HG03060 (cell line): ENCODE measurements at regions not wholly inside any gene's neighbourhood (a gene's known extent, or its start where the extent isn't known, plus 50 kb on each side); places are given as distances from the start of the nearest gene placed in this dataset.

Experiments
- ATAC-seq: cut with Tn5 transposase; IDR thresholded peaks from one replicate; pipeline ENCODE4 v1.9.1; 2021; ENCODE audit warnings: low read depth, moderate number of reproducible peaks; ENCODE audit not compliant: unreplicated experiment

DNA sequence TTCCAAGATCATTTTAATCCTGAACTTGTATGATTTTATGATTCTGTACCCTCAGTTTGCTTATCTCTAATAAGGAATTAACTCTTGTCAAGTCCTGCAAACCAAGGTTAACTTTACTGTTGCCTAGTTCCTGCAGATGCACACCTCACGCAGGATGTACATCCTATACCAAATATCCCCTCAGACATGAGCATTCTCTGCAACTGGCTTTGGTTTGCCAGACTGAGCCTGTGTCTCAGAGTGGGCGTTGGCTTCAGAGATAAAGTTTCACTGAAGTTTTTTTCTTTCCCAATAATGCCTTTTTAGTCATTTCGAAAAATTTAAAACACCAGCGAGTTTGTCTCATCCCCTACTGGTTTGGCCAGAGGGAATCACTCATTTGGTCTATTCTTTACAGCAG, 173.9 kb downstream of the NR2F2 start:
- ATAC-seq: no peak

DNA sequence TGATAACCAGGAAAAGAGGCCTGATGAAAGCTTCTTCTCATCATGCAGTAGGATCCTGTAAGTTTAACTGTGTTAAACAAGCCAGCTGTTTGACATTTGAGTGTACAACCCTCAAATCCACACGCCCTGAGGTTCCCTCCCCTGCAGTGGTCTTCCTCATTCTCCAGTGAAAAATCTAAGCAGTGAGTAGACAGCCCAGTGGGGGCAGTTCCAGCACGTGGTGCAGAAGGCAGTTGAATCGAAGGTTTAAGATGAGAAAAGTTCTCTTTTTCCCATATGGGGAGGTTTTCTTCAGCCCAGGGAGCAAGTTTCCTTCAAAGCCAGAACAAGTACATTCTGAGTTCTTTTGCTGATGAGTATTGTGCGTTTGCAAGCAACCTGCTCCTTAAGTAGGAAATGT, 174.5 kb downstream of the NR2F2 start:
- ATAC-seq: no peak

DNA sequence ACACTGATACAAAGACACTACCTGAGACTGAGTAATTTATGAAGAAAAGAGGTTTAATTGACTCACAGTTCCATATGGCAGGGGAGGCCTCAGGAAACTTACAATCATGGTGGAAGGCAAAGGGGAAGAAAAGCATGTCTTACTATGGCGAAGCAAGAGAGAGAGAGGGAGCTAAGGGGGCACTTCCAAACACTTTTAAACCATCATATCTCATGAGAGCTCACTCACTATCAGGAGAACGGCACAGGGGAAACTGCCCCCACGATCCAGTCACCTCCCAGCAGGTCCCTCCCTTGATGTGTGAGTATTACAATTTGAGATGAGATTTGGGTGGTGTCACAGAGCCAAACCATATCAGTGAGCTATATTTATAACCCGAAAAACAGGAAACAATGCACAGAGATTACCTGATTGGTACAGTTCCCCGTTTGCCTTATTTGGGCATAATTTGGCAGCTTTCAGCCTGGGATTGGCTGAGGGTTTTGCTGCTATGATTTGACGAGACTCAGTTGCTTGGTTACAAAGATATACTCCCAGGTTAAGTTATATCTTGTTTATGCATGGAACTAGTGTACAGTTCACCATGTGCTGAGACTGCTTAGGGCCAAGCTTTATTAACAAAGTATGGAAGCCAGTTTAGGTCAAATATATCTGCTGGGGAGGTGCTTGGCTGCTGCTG, 184.2 kb downstream of the NR2F2 start:
- no peak for ATAC-seq

DNA sequence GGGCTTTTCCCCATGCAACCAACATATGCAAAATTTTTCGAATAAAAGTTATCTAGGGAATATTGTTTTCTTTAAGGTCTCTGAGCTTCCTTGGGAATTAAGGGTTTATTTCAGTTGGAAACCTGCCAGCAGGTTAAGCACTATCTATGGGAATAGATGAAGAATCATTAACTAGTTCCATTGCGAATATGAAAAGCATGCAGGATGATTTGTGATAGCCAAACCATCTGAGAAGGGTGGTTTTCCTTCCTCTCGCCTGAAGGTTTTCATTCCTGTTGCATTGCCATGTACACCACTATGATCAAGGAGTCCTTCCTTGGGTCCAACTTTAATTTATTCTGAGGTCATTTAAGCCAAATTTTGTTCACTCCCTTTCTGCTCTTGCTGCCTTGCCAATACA, 184.9 kb downstream of the NR2F2 start:
- ATAC-seq: no peak

DNA sequence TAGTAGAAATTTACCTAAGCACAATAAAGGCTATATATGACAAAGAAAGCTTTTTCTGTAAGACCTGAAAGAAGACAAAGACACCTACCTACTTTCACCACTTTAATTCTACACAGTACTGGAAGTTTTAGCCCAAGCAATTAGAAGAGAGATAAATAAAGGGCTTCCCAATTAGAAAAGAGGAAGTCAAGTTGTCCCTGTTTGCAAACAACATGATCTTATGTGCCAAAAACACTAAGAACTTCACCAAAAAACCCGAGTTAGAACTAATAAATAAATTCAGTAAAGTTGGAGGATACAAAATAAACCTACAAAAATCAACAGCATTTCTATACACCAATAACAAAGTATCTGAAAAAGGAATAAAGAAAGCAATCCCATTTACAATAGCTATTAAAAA, 190.9 kb downstream of the NR2F2 start:
- no peak for ATAC-seq

DNA sequence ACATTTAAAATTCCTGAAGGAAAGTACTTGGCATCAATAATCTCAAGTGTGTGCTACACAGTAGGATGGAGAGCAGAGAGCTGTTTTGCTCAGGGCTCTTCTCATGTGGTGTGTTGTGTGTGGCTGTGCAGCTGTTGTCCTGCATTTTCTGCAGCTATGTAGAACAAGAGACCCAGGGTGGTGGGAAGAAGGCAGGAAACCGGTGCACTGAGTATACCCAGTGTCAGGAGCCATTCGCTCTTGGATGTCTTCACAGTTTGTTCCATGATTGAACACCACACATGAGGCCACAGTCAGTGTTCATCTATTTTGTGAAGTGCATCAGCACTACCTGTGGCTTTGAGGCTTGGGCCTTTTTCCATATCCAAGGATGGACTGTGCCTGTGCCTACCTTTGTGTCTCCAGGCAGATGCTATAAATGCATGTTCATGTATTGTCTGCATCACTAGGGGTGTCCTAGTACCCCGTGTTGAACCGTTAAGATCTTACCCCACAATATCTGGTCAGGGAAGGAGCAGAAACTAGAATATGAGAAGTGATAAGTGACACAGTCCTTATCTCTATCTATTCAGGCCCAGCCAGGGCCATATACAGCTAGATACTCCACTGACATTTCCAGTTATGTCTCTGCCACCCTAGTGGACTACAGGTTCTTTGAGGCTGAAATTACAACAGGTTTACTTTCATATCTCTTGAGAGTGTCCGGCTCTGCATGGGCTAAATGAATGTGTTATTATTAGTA, 194.3 kb downstream of the NR2F2 start:
- no peak for ATAC-seq

DNA sequence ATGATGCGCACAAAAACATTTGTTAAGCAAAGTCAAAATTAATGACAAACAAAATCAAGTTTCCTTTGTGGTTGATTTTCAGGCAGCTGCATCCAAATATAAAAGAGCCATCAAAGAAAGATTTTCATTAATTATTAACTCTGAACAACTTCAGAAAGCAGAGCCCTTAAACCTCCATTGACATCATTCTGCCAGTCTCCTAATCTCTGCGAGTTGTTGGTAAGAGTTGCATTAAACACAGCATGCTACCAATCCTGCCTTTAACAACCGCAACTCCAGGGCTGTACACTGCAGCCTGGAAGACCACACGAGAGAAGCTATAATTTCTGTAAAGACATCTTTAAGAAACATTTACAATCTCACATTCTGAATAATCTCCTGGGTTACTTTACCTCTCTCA, 204.6 kb downstream of the NR2F2 start:
- no peak for ATAC-seq

DNA sequence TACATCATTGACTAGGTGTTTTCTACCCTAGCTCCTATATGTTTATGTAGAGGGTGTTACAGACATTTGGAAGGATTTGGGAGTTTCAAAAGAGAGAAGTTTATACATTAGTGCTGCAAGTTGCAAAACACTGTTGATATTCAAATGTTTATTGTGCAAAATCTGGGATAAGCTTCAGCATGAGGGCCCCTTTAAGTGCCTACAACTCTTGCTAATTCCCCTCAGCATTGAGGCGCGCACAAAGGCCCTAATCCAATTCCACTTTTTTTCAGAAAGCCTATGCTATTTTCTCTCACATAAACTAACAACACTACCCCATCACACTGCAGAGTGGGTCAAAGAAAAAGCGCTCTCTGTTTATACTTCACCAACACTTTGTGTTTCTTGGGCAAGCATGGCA, 208.0 kb downstream of the NR2F2 start:
- no peak for ATAC-seq

DNA sequence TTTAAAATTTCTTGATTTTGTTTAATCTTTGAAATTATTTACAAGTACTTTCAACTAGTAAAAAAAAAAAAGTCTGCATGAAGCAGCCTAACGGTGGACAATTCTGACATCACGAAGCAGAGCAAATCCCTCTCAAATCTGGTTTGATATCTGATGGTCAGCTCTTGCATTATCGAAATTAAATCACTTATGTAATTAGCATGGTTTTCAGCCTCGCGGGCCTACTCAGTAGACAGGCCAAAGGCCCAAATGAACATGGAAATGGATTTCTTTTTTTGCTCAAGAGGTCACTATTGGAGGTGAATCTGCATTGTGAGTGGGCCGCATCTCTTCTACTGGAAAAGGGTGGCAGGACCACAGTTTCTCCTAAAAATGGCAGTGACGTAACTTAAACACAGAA, 209.8 kb downstream of the NR2F2 start:
- no peak for ATAC-seq

DNA sequence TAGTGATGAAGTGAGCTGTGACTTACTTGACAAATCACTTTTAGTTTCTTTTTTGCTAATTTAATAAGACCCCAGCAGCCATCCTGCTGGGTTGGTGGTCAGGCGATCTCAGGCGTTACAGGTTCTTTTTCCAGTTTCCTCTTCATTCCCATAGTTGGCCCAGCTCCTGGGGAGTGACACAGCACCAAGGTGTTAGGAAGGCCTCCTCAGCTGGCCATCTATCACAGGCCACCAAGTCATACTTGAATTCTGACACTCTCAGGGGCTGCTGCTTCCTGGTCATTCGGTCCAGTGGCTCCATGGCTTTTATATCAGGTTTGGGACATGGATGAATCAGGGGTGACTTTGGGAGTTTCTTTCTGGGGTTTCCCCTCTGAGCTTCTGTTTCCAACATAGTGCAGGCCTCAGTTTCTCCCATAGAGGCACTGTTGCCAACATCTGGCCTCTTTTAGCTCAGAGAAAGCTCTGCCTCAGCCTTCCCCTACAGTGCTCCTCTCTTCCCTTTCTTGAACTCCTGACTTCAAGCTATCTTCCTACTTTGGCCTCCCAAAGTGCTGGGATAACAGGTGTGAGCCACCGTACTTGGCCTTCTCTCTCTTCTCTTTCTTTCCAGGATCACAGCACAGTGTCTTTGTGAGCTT, 211.8 kb downstream of the NR2F2 start:
- no peak for ATAC-seq

DNA sequence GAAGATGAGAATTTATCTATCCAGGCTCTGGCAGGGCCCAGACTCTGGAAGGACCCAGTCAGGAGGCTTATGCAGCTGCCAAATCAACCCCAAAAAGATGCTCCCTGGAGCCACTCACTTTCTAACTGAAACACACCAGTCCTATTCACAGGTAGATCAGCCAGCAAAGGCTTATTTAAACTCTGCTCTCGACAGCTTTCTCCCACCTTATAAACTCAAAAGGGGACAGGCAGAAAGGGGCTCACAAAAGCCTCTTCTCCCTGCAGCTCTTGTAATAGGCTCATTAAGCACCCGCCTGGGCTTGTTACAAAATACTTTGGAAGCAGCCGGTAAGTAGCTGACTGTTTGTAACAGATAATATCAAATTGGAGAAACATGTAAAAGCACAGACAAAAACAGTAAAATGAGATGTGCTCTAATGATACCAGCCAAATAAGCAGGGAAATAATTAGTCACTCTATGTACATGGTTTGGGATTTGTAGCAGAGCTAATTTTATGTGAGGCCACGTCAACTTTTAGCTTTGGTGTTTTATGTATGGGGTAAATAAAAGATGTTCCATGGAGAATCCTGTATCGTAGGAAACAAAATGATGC, 213.8 kb downstream of the NR2F2 start:
- no peak for ATAC-seq

DNA sequence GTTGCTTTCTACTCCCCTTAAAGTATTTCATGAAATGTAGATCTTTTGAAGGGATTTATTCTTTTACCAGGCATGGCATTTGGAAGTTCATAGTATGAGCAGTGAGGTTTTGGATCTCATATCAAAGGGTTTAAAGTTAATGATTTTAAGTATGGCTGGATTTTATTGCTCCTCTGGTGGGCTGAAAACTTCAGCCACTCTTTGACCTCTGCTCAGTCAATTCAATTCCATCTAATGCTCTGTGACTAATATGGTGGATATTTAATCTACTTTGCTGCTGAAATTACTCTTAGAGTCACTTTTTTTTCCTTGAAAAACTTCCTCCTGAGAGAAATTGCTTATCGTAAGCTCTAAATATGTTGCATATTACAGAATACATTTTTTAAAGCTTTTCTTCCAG, 218.6 kb downstream of the NR2F2 start:
- ATAC-seq: no peak

DNA sequence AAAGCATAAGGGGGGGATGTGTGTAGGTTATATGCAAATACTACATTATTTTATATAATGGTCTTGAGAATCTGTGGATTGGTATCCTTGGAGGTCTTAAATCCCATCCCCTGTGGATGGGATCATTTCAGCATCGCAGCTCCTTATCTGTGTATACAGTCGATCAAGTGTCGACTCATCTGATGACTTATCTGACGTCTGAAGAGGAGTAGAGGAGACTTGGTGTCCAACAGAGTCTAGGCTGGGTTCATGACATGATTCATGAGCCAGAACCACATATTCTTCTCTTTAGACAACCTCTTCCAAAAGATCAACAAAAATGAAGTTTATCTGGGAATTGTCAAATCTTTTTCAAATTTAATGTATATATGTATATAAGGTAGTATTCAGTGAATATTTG, 220.7 kb downstream of the NR2F2 start:
- no peak for ATAC-seq

DNA sequence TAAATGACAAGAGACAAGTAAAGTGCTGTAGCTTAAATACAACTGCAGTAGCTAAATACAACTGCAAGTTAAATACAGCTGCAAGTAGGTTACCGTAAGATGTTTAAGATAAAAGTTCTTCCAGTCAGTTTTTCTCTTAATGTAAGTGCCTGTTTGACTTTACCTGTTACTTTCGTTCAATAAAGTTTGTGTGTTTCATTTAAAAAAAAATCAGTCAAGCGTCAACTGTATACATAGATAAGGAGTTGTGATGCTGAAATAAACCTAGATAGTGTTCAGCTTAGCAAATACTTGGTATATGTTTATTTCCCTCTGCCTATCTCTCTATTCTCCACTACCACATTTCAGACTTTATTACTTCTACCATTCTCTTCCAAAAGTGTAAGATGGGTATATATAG, 221.2 kb downstream of the NR2F2 start:
- no peak for ATAC-seq

DNA sequence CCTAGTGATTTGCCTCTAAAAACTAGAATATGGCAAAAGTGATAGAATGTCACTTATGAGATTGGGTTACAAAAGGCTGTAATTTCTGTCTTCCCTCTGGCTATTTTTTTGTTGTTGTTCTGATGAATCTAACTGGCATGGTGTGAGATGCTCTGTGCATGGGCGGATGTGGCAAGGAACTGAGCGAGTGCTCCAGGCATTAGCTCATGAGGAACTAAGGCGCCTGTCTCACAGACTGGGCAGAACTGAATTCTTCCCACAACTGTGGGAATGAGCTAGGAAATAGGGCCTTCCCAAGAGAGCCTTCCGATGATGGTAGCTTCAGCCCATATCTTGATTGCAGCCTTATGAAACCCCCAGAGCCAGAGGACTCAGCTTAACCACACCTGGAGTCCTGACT, 222.5 kb downstream of the NR2F2 start:
- no peak for ATAC-seq

DNA sequence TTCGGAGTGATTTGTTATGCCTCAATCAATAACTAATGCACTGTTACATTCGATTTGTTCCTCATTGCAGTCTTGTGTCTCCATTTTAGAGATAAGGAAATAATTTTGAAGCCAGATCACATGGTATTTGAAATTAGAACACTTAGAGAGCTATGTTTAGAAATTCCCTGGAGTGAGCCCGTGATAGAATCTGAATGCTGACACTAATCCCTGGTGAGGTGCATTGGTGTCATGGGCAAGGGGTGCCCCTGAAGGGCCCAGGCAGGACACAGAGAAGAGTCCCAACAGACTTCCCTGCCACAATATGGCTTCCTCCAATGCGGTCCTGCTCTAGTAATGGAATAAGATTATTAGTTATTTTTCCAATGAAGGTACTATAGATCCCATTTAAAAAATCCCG, 223.0 kb downstream of the NR2F2 start:
- no peak for ATAC-seq

DNA sequence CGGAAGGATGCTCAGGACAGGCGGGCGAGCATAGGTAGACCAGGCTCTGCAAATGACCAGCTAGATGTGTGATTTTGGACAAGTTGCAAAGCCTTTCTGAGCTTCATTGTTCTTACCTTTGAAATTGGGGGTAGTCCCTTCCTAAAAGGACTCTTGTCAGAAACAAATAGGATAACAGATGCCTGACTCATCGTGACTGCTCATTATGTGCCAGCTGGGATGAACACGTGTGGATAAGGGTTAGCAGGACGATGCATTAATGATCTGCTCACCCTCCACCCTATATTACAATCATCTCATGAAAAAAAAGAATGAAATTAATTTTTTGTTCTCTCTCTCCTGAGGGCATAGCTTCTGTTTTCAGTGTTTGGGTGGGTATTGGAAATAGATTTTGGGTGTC, 223.4 kb downstream of the NR2F2 start:
- ATAC-seq: no peak

DNA sequence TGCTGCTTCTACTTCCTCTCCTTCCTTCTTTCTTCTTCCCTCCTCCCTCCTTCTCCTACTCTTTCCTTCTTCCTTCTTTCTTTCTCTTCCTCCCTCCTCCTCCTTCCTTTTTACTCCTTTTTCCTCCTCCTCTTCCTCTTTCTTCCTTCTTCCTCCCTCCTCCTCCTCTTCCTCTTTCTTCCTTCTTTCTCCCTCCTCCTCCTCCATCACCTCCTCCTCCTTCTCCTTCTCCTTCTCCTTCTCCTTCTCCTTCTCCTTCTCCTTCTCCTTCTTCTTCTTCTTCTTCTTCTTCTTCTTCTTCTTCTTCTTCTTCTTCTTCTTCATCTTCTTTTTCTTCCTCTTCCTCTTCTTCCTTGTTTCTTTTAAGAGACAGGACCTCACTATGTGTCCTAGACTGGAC, 224.0 kb downstream of the NR2F2 start:
- no peak for ATAC-seq

DNA sequence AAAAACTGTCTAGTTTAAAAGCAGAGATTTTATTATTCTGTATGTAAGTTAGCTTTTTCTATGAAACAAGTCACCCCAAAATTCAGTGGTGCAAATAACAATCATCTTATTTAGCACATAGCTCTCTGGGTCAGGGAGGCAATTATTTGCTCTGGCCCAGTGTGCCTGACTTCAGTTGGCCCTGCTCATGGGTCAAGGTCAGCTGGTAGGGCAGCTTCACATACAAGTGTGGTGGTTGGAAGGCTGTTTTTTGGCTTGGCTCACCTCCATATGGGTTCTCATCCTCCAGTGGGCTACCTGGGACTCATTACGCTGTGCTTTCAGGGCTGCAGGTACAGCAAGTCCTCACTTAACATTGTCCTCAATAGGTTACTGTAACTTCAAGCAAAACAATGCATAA, 228.6 kb downstream of the NR2F2 start:
- no peak for ATAC-seq

DNA sequence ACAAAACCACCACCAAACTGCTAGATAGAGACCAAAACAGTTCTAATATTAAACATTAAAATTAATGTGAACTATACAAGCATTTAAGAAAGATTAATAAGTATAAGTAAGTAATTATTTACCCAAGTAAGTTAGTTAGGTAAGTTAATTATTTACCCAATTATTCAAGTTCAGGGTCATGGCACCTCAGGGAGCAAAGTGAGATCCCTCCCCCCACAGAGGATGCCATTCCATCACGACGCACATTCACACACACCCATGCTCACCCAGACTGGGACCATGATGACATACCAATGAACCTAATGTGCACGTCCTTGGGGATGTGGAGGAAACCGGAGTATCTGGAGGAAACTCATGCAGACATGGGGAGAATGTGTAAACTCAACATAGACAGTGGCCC, 229.1 kb downstream of the NR2F2 start:
- ATAC-seq: no peak

DNA sequence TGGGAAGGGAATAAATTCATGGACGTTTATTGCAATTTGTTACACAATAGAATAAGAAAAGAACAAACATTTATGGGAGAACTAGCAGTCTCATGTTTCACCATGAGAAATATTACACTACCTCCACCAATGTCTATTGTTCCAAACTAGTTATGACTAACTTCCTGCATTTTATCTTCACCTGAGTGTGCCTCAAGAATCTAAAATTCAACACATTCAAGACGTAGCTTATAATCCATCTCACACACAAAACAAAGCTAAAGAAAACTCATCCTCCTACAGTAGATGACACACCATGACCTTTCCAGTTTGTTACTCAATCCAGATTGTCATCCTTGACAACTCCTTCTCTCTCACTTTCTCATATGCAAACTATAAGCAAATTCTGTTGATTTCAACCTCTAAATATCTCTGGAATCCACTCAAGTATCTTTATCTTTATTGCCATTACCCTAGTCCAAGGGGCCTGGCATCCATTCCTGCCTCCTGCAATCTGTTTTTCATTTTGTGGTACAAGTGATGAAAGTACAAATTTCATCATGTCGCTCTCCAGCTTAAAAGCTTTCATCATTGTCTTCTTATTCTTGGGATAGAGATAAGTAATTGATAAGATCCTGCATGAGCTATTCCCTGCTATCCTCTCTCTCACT, 229.9 kb downstream of the NR2F2 start:
- ATAC-seq: no peak
